Tibial artery (tissue), 4 donors: ENCODE measurements at regions not wholly inside any gene's neighbourhood (a gene's known extent, or its start where the extent isn't known, plus 50 kb on each side); places are given as distances from the start of the nearest gene placed in this dataset.

Source experiments
- DNase-seq, 2 donors: peaks; one replicate each; pipeline ENCODE4 v3.0.0-alpha.2; 2019
- H3K27ac ChIP-seq, 2 donors: fragments of 200-600 bp; sonication (generic) in 1 of 2; 1 replicate in 1 of 2; 2 replicates in 1 of 2; pipeline ENCODE4 v1.5.1; 2018 to 2019; ENCODE audit warnings: mild to moderate bottlenecking in 1 of 2
- H3K27me3 ChIP-seq, 2 donors: fragments of 200-600 bp; sonication (generic) in 1 of 2; one replicate each; pipeline versions ENCODE4 v1.5.1 to v1.6.0; 2016 to 2019
- H3K36me3 ChIP-seq, 3 donors: fragments of 200-600 bp; sonication (generic) in 2 of 3; one replicate each; pipeline ENCODE4 v1.5.1; 2016 to 2019; ENCODE audit warnings: mild to moderate bottlenecking in 2 of 3
- H3K4me1 ChIP-seq, 4 donors: fragments of 200-600 bp; sonication (generic) in 2 of 4; 1 replicate in 3 of 4; 2 replicates in 1 of 4; pipeline ENCODE4 v1.5.1; 2016 to 2019
- H3K4me3 ChIP-seq, 2 donors: fragments of 200-600 bp; sonication (generic) in 1 of 2; 1 replicate in 1 of 2; 2 replicates in 1 of 2; pipeline ENCODE4 v1.5.1; 2018 to 2019; ENCODE audit warnings: mild to moderate bottlenecking in 2 of 2
- H3K9me3 ChIP-seq, 3 donors: fragments of 200-600 bp; sonication (generic) in 1 of 3; one replicate each; pipeline ENCODE4 v1.5.1; 2016 to 2019
- CTCF ChIP-seq, 2 experiments: fragments of 200-600 bp in 1 of 2; fragments of 450-650 bp in 1 of 2; IDR thresholded peaks; one replicate each; pipeline ENCODE4 v1.5.1; 2017 to 2019; ENCODE audit warnings: antibody characterized with exemption in 2 of 2, mild to moderate bottlenecking in 1 of 2, moderate library complexity in 1 of 2
- intact Hi-C: fragments of 100-400 bp; cut with DNase I; formaldehyde crosslinking; loops from one replicate; pipeline ENCODE4 v1.15.0; 2023; ENCODE audit warnings: low total_unique reads

- Histone ChIP-seq H3K27ac (no peak overlapping the region), H3K4me1 (peaks cover 4 to 23% (median 22%) of the 10 kb centered on the region in 4 donors), H3K4me3 (no peak overlapping the region), H3K27me3 (no peaks in the 10 kb centered on the region), H3K36me3 (no peaks in the 10 kb centered on the region), H3K9me3 (peaks cover 0 to 17% (median 9%) of the 10 kb centered on the region in 3 donors)
- TF ChIP-seq CTCF (IDR thresholded peaks at IDR 0.05), result no peak
- intact Hi-C loops, result no loop called here
- DNase-seq, result no peak
These were observed 97.3 kb downstream of the PDGFA start for GRCh38 chr7:422191-422885.

DNA sequence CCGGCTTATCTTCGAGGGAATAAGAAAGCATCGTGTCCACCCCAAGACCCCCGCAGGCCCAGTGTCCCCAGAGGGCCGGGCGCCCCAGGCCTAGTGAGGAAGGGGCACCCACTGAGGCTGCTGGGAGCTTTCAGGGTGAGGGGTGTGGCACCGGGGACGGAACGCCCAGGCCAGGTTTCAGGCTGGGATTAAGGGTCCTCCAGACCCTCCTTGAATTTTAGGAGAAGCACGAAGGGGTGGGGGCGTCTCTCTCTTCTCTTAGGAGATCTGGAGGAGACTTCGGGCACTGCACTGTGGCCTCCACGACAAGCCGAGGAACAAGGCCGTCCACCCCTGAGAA lies 96.8 kb downstream of the PDGFA start:
- no peak for TF ChIP-seq CTCF (IDR thresholded peaks at IDR 0.05)
- intact Hi-C loops, result no loop called here
- no peak overlapping the region for H3K27ac ChIP-seq
- H3K36me3 ChIP-seq, result no peaks in the 10 kb centered on the region
- no peak for DNase-seq
- no peaks in the 10 kb centered on the region for H3K27me3 ChIP-seq
- H3K9me3 ChIP-seq, result peaks cover 0 to 11% (median 3%) of the 10 kb centered on the region in 3 donors
- peaks cover 4 to 23% (median 22%) of the 10 kb centered on the region in 4 donors for H3K4me1 ChIP-seq
- H3K4me3 ChIP-seq, result no peak overlapping the region

GRCh38 chr7:423312-424260 lies 96.1 kb downstream of the PDGFA start:
- Histone ChIP-seq H3K27me3 (no peaks in the 10 kb centered on the region), H3K27ac (no peak overlapping the region), H3K4me1 (peaks cover 4 to 23% (median 22%) of the 10 kb centered on the region in 4 donors), H3K9me3 (peaks cover 0 to 5% (median 0%) of the 10 kb centered on the region in 3 donors), H3K4me3 (no peak overlapping the region), H3K36me3 (no peaks in the 10 kb centered on the region)
- intact Hi-C loops, result no loop called here
- no peak for DNase-seq
- TF ChIP-seq CTCF (IDR thresholded peaks at IDR 0.05), result no peak

DNA sequence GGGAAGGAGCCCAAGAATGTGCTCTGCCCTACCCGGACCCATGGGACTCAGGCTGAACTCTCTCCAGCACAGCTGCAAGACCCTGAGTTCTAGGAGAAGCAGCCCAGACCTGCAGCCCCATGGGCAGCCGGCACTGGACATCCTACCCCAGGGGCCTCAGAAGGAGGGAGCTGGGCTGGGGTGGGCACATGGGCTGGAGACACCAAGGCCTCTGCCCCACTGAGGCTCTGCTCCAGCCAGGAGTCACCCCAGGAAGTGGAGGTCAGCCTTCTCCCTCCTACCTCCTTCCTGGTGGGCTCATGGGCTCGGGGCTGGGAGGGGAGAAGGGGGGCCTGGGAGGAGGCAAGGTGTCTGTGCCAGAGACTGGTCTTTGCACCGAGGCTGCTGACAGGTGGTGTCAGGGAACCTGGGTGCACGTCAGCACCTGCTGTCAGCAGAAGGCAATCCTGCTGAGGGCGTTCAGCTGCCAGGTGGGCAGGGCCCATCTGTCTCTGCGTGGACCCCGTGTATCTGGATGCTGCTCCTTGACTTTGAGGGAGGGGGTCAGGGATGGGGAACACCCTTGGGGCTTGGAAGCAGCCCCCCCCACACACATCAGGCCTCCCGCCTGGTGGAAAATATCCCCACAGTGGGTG lies 95.2 kb downstream of the PDGFA start:
- Histone ChIP-seq H3K27me3 (no peaks in the 10 kb centered on the region), H3K4me3 (no peak overlapping the region), H3K9me3 (no peaks in the 10 kb centered on the region), H3K4me1 (peaks cover 4 to 23% (median 22%) of the 10 kb centered on the region in 4 donors), H3K36me3 (no peaks in the 10 kb centered on the region), H3K27ac (peak overlapping the region; percentile 28 to 48)
- TF ChIP-seq CTCF (IDR thresholded peaks at IDR 0.05), result no peak
- intact Hi-C loops, result no loop called here
- no peak for DNase-seq

DNA sequence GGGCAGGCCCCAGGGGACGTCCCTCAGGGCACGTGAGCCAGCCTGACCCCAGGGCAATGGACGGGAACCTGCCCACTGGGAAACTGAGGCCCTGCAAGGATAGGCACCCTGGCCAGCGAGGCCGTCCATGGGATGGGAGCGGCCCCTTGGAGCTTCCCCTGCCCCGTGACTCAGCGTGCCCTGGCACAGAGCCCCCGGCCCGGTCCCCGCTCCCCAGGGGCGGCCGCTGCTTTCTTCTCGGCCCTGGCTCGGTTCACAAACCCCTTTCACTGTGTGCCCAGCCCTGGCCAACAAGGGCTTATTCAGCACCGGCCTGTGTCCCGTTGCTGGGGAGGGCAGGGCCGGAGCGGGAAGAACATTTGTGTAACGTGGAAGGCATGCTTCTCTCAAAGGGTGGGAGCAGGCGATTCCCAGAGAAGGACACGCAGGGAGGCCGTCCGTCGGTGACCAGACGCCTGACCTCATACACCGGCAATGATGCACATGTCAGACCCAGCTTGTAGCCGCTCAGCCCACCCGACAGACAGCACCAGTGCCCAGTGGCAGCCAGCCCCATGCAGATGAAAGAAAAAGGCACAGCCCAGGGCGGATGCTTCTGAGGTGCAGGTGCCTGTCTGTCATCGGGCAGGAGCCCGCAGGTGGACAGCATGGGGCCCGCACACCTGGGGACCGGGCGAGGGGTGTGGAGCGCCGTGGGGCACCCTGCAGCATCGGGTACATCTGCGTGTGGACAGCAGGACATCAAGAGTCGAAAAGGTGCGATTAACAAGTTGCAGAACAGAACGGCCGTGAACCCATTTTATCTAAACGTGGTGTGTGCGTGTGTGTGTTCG lies 94.5 kb downstream of the PDGFA start:
- Histone ChIP-seq H3K27ac (peak overlapping the region; percentile 28 to 48), H3K4me1 (peaks cover 4 to 23% (median 22%) of the 10 kb centered on the region in 4 donors), H3K4me3 (no peak overlapping the region), H3K9me3 (no peaks in the 10 kb centered on the region), H3K27me3 (no peaks in the 10 kb centered on the region), H3K36me3 (no peaks in the 10 kb centered on the region)
- peak; percentile 27 to 89 for DNase-seq
- intact Hi-C loops, result no loop called here
- TF ChIP-seq CTCF (IDR thresholded peaks at IDR 0.05), result no peak
